ENCODE measurements at regions not wholly inside any gene's neighbourhood (a gene's known extent, or its start where the extent isn't known, plus 50 kb on each side); places are given as distances from the start of the nearest gene placed in this dataset.
"Not testable (repeated sequence)": the region's sequence is repeated elsewhere in the genome, so short reads cannot be mapped to it uniquely, and the experiment has no call there.

DNA sequence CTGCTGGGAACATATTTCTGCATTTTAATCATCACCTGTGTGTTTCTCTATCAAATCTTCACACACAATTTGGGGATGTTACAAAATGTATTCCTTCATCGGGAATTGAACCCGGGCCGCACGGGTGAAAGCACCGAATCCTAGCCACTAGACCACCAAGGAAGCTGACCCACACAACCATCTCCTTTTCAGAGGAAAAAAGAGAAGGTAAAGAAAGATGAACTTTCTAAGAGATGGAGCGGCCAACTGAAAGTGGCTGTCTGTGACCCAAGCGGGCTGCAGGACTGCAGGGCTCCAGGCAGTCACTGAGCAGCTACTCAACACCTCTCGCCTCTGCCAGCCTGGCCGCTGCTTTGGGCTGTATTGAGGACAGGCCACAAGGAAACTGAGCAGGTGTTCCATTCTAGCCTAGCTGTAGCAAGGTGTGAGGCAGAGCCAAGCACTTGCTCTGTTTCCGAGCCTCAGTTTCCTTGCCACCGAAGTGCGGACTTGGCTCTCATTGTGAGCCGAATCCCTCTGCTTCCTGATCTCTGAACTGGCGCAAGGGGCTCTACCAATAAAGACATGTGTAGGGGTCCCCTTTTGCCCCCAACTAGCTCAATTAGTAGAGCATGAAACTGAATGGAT lies 156.9 kb upstream of the NBPF11 start:
- H3K4me3 ChIP-seq: no peak overlapping the region
- H3K36me3 ChIP-seq: no peaks in the 10 kb centered on the region
- H3K27me3 ChIP-seq: no peaks in the 10 kb centered on the region
- peak; percentile 40 for DNase-seq
- H3K9me3 ChIP-seq: peaks cover 16% of the 10 kb centered on the region

DNA sequence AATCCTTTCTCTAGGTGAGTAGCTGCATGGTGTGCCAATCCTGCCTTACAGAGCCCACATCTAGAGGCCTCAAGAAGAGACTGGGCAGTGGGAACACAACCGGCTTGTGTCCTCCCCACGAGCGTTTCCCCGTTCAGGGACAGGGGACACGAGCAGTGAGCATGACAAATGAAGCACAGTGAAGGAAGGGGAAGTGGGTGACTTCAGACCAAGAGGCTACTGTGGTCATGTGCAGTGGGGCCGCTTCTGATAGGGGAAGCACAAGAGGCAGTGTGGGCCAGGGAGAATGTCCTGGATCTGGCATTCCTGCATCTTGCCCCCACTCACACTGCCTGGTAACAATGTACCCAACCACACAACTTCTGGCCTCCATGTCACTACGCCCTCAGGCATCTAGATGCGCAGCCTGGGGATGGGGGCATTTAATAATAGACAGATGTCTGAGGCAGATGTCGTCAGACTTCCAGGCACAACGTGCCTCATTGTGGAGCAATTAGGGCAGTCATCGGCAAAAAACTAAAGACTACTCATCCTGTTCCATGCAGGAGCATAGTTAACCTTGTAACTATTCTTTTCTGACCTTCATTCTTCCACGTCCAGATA lies 155.6 kb upstream of the NBPF11 start:
- H3K4me3 ChIP-seq: no peak overlapping the region
- H3K27me3 ChIP-seq: no peaks in the 10 kb centered on the region
- no peaks in the 10 kb centered on the region for H3K36me3 ChIP-seq
- H3K9me3 ChIP-seq: peaks cover 12% of the 10 kb centered on the region; the same call in 1 of the 2 replicates
- DNase-seq: no peak

DNA sequence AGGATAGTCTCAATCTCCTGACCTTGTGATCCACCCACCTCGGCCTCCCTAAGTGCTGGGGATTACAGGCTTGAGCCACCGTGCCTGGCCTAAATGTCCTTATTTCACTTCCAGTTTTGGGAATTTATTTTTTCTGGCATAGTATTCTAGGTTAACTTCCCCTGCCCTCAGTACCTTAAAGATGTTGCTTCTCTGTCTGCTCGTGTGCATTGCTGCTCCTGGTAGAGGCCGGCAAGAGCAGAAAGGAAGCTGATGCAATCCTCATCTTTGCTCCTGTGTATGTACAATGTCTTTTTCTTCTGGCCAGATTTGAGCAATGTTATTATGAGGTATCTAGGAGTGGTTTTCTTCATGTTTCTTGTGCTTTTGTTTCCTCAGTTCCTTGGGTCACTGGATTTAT lies 152.9 kb upstream of the NBPF11 start:
- not testable (repeated sequence) for H3K36me3 ChIP-seq, H3K4me3 ChIP-seq, DNase-seq, H3K9me3 ChIP-seq, H3K27me3 ChIP-seq

DNA sequence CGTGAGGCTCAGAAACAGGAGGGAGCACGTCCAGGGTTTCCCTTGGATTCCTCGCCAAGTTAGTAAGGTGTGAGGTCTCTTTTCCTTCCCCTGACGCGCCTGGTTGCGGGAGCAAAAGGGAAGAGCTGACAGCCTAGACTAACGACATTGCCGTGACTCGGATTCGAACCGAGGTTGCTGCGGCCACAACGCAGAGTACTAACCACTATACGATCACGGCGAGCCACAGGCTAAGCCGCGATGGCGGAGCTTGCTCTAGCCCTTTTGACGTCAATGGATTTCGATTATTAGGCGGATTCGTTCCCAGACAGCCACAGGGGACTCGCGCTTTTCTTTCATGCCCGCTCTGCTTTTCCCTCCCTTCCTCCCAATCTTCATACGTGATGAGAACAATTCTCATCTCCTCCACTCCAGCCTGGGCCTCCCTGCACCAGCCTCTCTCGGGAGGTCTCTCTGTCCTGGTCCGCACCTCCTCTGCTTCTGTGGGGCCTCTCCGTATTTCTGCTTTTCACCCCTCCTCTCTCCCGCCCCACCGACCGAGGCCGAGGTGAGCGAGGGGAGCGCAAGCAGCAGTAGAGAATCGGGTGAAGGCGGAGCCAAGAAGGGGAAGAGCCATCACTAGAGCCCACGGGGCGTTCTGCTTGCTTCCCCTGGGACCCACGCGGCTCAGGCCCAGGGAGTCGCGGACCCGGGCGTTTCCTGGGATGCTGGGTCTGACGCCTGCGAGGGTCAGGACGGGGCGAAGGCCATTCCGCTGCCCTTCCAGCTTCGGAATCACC lies 150.7 kb upstream of the NBPF11 start:
- H3K4me3 ChIP-seq: peak overlapping the region; percentile 56
- H3K9me3 ChIP-seq, H3K36me3 ChIP-seq, H3K27me3 ChIP-seq: not testable (repeated sequence)
- peak; percentile 75 for DNase-seq

GRCh38 chr1:148297852-148298251 lies 145.8 kb upstream of the NBPF11 start:
- H3K27me3 ChIP-seq, H3K9me3 ChIP-seq, H3K36me3 ChIP-seq, H3K4me3 ChIP-seq, DNase-seq: not testable (repeated sequence)

- Histone ChIP-seq H3K4me3 (no peak overlapping the region), H3K27me3 (no peaks in the 10 kb centered on the region), H3K9me3 (no peaks in the 10 kb centered on the region), H3K36me3 (no peaks in the 10 kb centered on the region)
- DNase-seq: no peak
Observed at GRCh38 chr1:148296511-148296910, 144.4 kb upstream of the NBPF11 start.

- H3K4me3 ChIP-seq: no peak overlapping the region
- H3K27me3 ChIP-seq: no peaks in the 10 kb centered on the region
- H3K9me3 ChIP-seq: no peaks in the 10 kb centered on the region
- DNase-seq: no peak
- H3K36me3 ChIP-seq: no peaks in the 10 kb centered on the region
Observed at GRCh38 chr1:148294116-148294807, 142.2 kb upstream of the NBPF11 start.

- Histone ChIP-seq H3K36me3 (no peaks in the 10 kb centered on the region), H3K27me3 (no peaks in the 10 kb centered on the region), H3K4me3 (no peak overlapping the region), H3K9me3 (no peaks in the 10 kb centered on the region)
- DNase-seq: no peak
Observed at GRCh38 chr1:148293651-148294050, 141.6 kb upstream of the NBPF11 start.

DNA sequence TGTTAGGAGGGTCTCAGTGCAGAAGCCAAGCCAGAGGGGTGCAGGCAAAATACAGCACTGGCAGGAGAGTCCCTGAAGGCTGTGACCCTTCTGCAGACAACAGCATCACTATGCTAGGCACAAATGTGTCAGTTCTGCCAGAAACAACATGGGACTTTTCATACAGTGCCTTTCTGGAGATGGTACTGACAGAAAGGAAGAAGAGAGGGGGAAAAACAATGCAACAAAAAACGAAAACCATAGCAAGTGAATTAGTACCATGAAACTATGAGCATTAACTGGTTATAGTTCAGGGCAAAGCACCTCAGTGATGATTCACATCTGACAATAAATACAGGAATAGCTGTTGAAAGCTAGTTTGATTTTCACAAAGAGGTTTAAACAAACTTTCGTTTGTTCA lies 140.8 kb upstream of the NBPF11 start:
- no peak for DNase-seq
- Histone ChIP-seq H3K27me3 (no peaks in the 10 kb centered on the region), H3K4me3 (no peak overlapping the region), H3K36me3 (no peaks in the 10 kb centered on the region), H3K9me3 (no peaks in the 10 kb centered on the region)

DNA sequence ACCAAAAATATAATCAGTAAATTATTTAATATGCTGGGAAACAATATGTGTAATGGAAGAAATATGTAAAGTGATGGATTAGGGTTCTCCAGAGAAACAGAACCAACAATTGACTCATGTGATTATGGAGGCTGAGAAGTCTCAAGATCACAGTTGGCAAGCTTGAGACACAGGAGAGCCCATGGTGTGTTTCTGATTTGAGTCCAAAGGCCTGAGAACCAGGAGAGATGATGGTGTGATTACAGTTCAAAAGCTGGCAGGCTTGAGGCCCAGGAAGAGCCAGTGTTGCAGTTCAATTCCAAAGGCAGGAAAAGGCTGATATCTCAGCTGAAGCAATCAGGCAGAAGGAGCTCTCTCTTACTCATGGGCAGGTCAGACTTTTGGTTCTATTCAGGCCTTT lies 138.8 kb upstream of the NBPF11 start:
- peak; percentile 90 for DNase-seq
- no peaks in the 10 kb centered on the region for H3K36me3 ChIP-seq
- no peak overlapping the region for H3K4me3 ChIP-seq
- no peaks in the 10 kb centered on the region for H3K27me3 ChIP-seq
- no peaks in the 10 kb centered on the region; the same call in 1 of the 2 replicates for H3K9me3 ChIP-seq

GRCh38 chr1:148289647-148290046 lies 137.6 kb upstream of the NBPF11 start:
- no peak for DNase-seq

DNA sequence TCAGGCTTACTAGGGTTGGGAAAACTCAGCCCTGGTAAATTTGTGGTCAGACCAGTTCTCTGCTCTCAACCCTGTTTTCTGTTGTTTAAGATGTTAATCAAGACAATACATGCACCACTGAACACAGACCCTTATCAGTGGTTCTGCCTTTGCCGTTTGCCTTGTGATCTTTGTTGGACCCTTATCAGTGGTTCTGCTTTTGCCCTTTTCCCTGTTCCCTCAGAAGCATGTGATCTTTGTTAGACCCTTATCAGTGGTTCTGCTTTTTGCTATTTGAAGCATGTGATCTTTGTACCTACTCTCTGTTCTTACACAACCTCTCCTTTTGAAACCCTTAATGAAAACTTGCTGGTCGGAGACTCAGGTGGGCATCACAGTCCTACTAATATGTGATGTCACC lies 133.9 kb upstream of the NBPF11 start:
- not testable (repeated sequence) for H3K27me3 ChIP-seq, H3K36me3 ChIP-seq, H3K4me3 ChIP-seq, H3K9me3 ChIP-seq, DNase-seq

More at GRCh38 chr1:148289647-148290046, 137.6 kb upstream of the NBPF11 start:
- no peak overlapping the region for H3K4me3 ChIP-seq
- no peaks in the 10 kb centered on the region for H3K36me3 ChIP-seq
- no peaks in the 10 kb centered on the region; the same call in 1 of the 2 replicates for H3K9me3 ChIP-seq
- H3K27me3 ChIP-seq: no peaks in the 10 kb centered on the region

GRCh38 chr1:148280831-148281572 lies 128.9 kb upstream of the NBPF11 start:
- not testable (repeated sequence) for H3K9me3 ChIP-seq, DNase-seq, H3K36me3 ChIP-seq, H3K27me3 ChIP-seq
- peak overlapping the region; percentile 65 for H3K4me3 ChIP-seq

DNA sequence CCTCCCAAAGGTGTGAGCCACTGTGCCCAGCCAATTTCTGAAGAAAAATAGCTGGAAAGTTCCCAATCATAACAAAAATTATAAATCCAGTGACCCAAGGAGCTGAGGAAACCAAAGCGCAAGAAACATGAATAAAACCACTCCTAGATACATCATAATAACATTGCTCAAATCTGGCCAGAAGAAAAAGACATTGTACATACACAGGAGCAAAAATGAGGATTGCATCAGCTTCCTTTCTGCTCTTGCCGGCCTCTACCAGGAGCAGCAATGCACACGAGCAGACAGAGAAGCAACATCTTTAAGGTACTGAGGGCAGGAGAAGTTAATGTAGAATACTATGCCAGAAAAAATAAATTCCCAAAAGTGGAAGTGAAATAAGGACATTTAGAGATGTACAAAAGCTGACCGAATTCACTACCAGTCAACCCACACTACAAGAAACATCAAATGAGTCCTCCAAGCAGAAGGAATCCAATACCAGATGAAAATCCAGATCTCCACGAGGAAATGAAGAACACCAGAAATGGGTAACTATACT lies 127.0 kb upstream of the NBPF11 start:
- not testable (repeated sequence) for H3K27me3 ChIP-seq, H3K9me3 ChIP-seq, H3K36me3 ChIP-seq, H3K4me3 ChIP-seq, DNase-seq

GRCh38 chr1:148277865-148278279 lies 125.8 kb upstream of the NBPF11 start:
- peak; percentile 66 for DNase-seq
- not testable (repeated sequence) for H3K27me3 ChIP-seq, H3K9me3 ChIP-seq, H3K36me3 ChIP-seq, H3K4me3 ChIP-seq

DNA sequence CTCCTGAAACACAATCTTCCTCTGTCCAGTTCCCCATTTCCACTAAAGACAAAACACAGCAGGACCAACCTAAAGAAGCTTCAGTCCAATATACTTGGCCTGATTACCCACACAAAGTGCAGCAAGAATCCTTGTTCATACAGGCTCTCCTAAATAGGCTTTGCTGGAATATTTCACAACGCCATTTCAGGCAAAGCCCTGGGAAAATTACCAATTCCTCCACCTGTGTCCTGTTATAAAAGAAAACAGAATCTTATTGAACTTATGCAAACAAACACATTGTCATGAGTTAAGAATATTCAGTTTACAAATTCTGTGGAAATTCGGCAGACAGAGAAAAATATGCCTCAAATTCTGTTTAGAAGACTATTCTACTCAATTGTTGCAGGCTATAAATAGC lies 115.0 kb upstream of the NBPF11 start:
- H3K4me3 ChIP-seq, DNase-seq, H3K27me3 ChIP-seq, H3K36me3 ChIP-seq, H3K9me3 ChIP-seq: not testable (repeated sequence)
